OCI-LY1 (cell line): ENCODE measurements at regions not wholly inside any gene's neighbourhood (a gene's known extent, or its start where the extent isn't known, plus 50 kb on each side); places are given as distances from the start of the nearest gene placed in this dataset.

ENCODE experiments used
- H2AFZ ChIP-seq: fragments of 200-600 bp; sonication (generic), shearing (Covaris generic); 2 replicates; pipeline ENCODE4 v1.6.0; 2014; ENCODE audit warnings: antibody characterized with exemption, mild to moderate bottlenecking, low read length
- H3F3A ChIP-seq: fragments of 200-600 bp; sonication (generic), shearing (Covaris generic); 2 replicates; pipeline ENCODE4 v1.6.0; 2014; ENCODE audit warnings: mild to moderate bottlenecking, antibody characterized with exemption, low read length, moderate library complexity; ENCODE audit not compliant: insufficient read depth
- H3K27ac ChIP-seq: fragments of 200-600 bp; sonication (generic); 2 replicates; pipeline ENCODE4 v1.5.1; 2014; ENCODE audit warnings: low read length, mixed run types, mild to moderate bottlenecking, low read depth; ENCODE audit not compliant: poor library complexity, severe bottlenecking
- H3K27me3 ChIP-seq: fragments of 200-600 bp; sonication (generic); 2 replicates; pipeline ENCODE4 v1.6.0; 2014; ENCODE audit warnings: antibody characterized with exemption, mild to moderate bottlenecking, low read length, moderate library complexity; ENCODE audit not compliant: insufficient read depth
- H3K36me3 ChIP-seq: fragments of 200-600 bp; sonication (generic); 2 replicates; pipeline ENCODE4 v1.6.1; 2014; ENCODE audit warnings: mild to moderate bottlenecking, antibody characterized with exemption, low read length, moderate library complexity, mixed read lengths; ENCODE audit not compliant: insufficient read depth
- H3K4me1 ChIP-seq: fragments of 200-600 bp; sonication (generic); 2 replicates; pipeline ENCODE4 v1.5.1; 2014; ENCODE audit warnings: mild to moderate bottlenecking, low read length, moderate library complexity; ENCODE audit not compliant: insufficient read depth, severe bottlenecking
- H3K4me2 ChIP-seq: fragments of 200-600 bp; sonication (generic), shearing (Covaris generic); 2 replicates; pipeline ENCODE4 v1.6.1; 2014; ENCODE audit warnings: low read length
- H3K4me3 ChIP-seq: fragments of 200-600 bp; sonication (generic); 2 replicates; pipeline ENCODE4 v1.5.1; 2014; ENCODE audit warnings: low read length, low read depth, mild to moderate bottlenecking, mixed read lengths; ENCODE audit not compliant: poor library complexity, severe bottlenecking
- H3K79me2 ChIP-seq: fragments of 200-600 bp; shearing (Covaris generic); 2 replicates; pipeline ENCODE4 v1.6.1; 2016; ENCODE audit warnings: mixed run types, low read length, mixed read lengths; ENCODE audit not compliant: insufficient read depth
- H3K9ac ChIP-seq: fragments of 200-600 bp; sonication (generic), shearing (Covaris generic); 2 replicates; pipeline ENCODE4 v1.6.1; 2014; ENCODE audit warnings: mild to moderate bottlenecking, low read length, mixed read lengths
- H3K9me2 ChIP-seq: fragments of 200-600 bp; sonication (generic), shearing (Covaris generic); 2 replicates; pipeline ENCODE4 v1.6.1; 2014; ENCODE audit warnings: low read depth, mild to moderate bottlenecking, low read length, mixed read lengths
- H3K9me3 ChIP-seq: fragments of 200-600 bp; shearing (Covaris generic); 2 replicates; pipeline ENCODE4 v1.6.1; 2014; ENCODE audit warnings: low read length, mixed read lengths
- H4K20me1 ChIP-seq: fragments of 200-600 bp; sonication (generic), shearing (Covaris generic); 2 replicates; pipeline ENCODE4 v1.6.0; 2016; ENCODE audit warnings: mild to moderate bottlenecking, low read length; ENCODE audit not compliant: insufficient read depth
- EZH2 ChIP-seq: fragments of 200-600 bp; sonication (generic), shearing (Covaris generic); IDR thresholded peaks from 2 replicates; pipeline ENCODE4 v1.8.0; 2017; ENCODE audit warnings: borderline replicate concordance, mixed run types, mild to moderate bottlenecking, antibody characterized with exemption, low read length, moderate library complexity, mixed read lengths
- TF ChIP-seq, protein P1 (sequence below): fragments of 200-600 bp; sonication (generic), shearing (Covaris generic); IDR thresholded peaks from 2 replicates; pipeline ENCODE4 v1.5.1; 2017; ENCODE audit warnings: mild to moderate bottlenecking, antibody characterized with exemption, low read length, moderate library complexity, mixed read lengths

DNA sequence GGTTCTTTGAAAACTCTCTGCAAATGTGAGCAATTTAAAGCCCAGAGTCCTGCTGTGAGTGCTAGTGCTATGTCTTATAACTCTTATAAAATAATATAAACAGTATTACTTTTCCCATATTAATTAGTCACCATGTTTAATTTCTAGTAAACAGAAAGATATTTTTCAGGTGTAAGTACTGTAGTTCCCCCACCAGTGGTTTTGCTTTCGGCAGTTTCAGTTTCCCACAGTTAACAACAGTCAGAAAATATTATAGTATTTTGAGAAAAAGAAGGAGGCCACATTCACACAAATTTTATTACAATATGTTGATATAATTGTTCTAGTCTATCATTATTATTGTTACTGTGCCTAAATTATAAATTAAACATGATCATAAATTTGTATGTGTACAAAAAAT, 800.5 kb downstream of the LRFN5 start:
- H3K79me2 ChIP-seq, result no peaks in the 10 kb centered on the region
- H3K9me3 ChIP-seq, result no peaks in the 10 kb centered on the region
- H3K9ac ChIP-seq, result no peak overlapping the region
- no peak overlapping the region for H3K4me3 ChIP-seq
- no peaks in the 10 kb centered on the region for H4K20me1 ChIP-seq
- H3K9me2 ChIP-seq, result no peaks in the 10 kb centered on the region
- H3K4me1 ChIP-seq, result no peaks in the 10 kb centered on the region
- H2AFZ ChIP-seq, result no peak overlapping the region
- H3F3A ChIP-seq, result no peaks in the 10 kb centered on the region
- H3K4me2 ChIP-seq, result no peak overlapping the region
- TF ChIP-seq, protein P1, sequence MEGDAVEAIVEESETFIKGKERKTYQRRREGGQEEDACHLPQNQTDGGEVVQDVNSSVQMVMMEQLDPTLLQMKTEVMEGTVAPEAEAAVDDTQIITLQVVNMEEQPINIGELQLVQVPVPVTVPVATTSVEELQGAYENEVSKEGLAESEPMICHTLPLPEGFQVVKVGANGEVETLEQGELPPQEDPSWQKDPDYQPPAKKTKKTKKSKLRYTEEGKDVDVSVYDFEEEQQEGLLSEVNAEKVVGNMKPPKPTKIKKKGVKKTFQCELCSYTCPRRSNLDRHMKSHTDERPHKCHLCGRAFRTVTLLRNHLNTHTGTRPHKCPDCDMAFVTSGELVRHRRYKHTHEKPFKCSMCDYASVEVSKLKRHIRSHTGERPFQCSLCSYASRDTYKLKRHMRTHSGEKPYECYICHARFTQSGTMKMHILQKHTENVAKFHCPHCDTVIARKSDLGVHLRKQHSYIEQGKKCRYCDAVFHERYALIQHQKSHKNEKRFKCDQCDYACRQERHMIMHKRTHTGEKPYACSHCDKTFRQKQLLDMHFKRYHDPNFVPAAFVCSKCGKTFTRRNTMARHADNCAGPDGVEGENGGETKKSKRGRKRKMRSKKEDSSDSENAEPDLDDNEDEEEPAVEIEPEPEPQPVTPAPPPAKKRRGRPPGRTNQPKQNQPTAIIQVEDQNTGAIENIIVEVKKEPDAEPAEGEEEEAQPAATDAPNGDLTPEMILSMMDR, result no peak
- TF ChIP-seq EZH2, result no peak
- H3K27ac ChIP-seq, result no peak overlapping the region
- no peaks in the 10 kb centered on the region for H3K36me3 ChIP-seq
- no peaks in the 10 kb centered on the region for H3K27me3 ChIP-seq

DNA sequence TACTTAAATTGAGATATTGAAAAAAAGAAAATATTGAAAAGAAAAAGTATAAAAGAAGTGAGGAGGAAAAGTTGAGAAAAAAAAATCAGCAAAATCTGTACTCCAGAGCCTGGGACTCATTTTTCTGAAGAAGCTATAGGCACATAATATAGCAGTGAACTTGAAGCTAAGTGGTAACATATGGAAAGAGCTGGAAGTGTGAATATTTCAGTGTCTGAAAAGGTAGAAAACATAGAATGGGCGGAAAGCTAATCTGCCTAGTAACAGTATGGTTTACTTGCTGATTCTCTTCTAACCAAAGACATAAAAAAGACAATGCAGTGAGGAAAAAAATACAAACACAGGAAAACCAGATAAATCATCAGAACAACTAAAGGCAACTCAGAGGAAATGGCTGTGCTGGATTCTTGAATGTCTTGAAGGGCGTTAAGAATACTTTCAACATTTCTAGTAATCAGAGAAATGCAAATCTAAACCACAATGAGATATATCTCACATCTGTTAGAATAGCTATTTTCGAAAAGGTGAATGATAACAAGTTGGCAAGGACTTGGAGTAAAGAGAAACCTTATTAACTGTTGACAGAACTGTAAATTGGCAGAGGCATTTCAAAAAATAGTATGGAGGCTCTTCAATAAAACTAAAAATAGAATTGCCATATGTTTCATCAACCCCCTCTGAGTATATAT, 784.6 kb downstream of the LRFN5 start:
- no peaks in the 10 kb centered on the region for H3K79me2 ChIP-seq
- no peaks in the 10 kb centered on the region for H3F3A ChIP-seq
- H3K4me1 ChIP-seq, result no peaks in the 10 kb centered on the region
- TF ChIP-seq, protein P1, result no peak
- TF ChIP-seq EZH2, result no peak
- no peaks in the 10 kb centered on the region for H3K9me3 ChIP-seq
- H2AFZ ChIP-seq, result no peak overlapping the region
- no peak overlapping the region for H3K4me2 ChIP-seq
- no peaks in the 10 kb centered on the region for H3K27me3 ChIP-seq
- H3K9ac ChIP-seq, result no peak overlapping the region
- H3K4me3 ChIP-seq, result no peak overlapping the region
- no peaks in the 10 kb centered on the region for H3K36me3 ChIP-seq
- no peaks in the 10 kb centered on the region for H3K9me2 ChIP-seq
- no peaks in the 10 kb centered on the region for H4K20me1 ChIP-seq
- H3K27ac ChIP-seq, result no peak overlapping the region

DNA sequence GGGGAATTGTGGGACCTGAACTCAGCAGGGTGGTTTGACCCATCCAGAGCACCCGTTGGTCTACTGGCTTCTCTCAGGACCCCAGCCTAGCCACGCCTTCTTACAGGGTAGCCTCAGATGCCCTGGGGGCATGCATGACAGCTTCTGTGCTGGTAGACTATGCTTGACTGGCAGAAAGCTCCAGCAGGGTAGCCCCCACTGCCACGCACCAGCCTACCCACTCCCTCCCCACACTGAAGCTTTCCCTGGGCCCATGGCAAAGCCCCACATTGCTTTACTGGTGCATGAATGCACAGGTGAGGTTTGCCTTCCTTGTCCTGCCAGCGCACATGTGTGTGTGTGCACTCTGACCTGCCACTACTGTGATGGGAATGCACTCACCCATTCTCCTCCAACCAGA, 772.2 kb downstream of the LRFN5 start:
- Histone ChIP-seq H2AFZ (no peak overlapping the region), H3K4me3 (no peak overlapping the region), H3K36me3 (no peaks in the 10 kb centered on the region), H3K27me3 (no peaks in the 10 kb centered on the region), H3K9ac (no peak overlapping the region), H4K20me1 (no peaks in the 10 kb centered on the region), H3K9me2 (no peaks in the 10 kb centered on the region), H3F3A (no peaks in the 10 kb centered on the region), H3K4me1 (no peaks in the 10 kb centered on the region), H3K27ac (no peak overlapping the region), H3K9me3 (no peaks in the 10 kb centered on the region), H3K79me2 (no peaks in the 10 kb centered on the region), H3K4me2 (no peak overlapping the region)
- TF ChIP-seq EZH2, result no peak
- TF ChIP-seq, protein P1, result no peak
